OCI-LY1 (cell line): ENCODE measurements at regions not wholly inside any gene's neighbourhood (a gene's known extent, or its start where the extent isn't known, plus 50 kb on each side); places are given as distances from the start of the nearest gene placed in this dataset.
A peak's percentile ranks its signal among the peaks of the same experiment; 100 is the strongest.

Source experiments
- CTCF ChIP-seq: fragments of 200-600 bp; sonication (generic), shearing (Covaris generic); IDR thresholded peaks from 2 replicates; pipeline ENCODE4 v1.5.1; 2017; ENCODE audit warnings: mild to moderate bottlenecking, antibody characterized with exemption, low read length, moderate library complexity, mixed read lengths
- EZH2 ChIP-seq: fragments of 200-600 bp; sonication (generic), shearing (Covaris generic); IDR thresholded peaks from 2 replicates; pipeline ENCODE4 v1.8.0; 2017; ENCODE audit warnings: borderline replicate concordance, mixed run types, mild to moderate bottlenecking, antibody characterized with exemption, low read length, moderate library complexity, mixed read lengths

- peak; percentile 74 for TF ChIP-seq CTCF
- TF ChIP-seq EZH2 = no peak
Measured at GRCh38 chr4:149999485-150000074, 78.7 kb upstream of the DCLK2 start.
